B cell (primary cell): ENCODE measurements at regions not wholly inside any gene's neighbourhood (a gene's known extent, or its start where the extent isn't known, plus 50 kb on each side); places are given as distances from the start of the nearest gene placed in this dataset.

Experiments
- CTCF ChIP-seq: fragments of 200-600 bp; IDR thresholded peaks from one replicate; pipeline ENCODE4 v1.8.0; 2022; ENCODE audit warnings: antibody characterized with exemption, mild to moderate bottlenecking
- EZH2 ChIP-seq: IDR thresholded peaks from 2 replicates; pipeline ENCODE4 v1.6.1; 2012; ENCODE audit warnings: borderline replicate concordance, low read depth, mild to moderate bottlenecking, moderate library complexity, low read length; ENCODE audit not compliant: insufficient read depth, poor library complexity, severe bottlenecking

- TF ChIP-seq EZH2 (no peak), CTCF (no peak)
Observed at GRCh38 chr4:62191451-62192240, 991.5 kb downstream of the ADGRL3 start.
